HG03520 (cell line): ENCODE measurements at regions not wholly inside any gene's neighbourhood (a gene's known extent, or its start where the extent isn't known, plus 50 kb on each side); places are given as distances from the start of the nearest gene placed in this dataset.

Experiments used
- ATAC-seq: cut with Tn5 transposase; IDR thresholded peaks from one replicate; pipeline ENCODE4 v1.9.1; 2021; ENCODE audit warnings: mild to moderate bottlenecking, moderate library complexity; ENCODE audit not compliant: unreplicated experiment

DNA sequence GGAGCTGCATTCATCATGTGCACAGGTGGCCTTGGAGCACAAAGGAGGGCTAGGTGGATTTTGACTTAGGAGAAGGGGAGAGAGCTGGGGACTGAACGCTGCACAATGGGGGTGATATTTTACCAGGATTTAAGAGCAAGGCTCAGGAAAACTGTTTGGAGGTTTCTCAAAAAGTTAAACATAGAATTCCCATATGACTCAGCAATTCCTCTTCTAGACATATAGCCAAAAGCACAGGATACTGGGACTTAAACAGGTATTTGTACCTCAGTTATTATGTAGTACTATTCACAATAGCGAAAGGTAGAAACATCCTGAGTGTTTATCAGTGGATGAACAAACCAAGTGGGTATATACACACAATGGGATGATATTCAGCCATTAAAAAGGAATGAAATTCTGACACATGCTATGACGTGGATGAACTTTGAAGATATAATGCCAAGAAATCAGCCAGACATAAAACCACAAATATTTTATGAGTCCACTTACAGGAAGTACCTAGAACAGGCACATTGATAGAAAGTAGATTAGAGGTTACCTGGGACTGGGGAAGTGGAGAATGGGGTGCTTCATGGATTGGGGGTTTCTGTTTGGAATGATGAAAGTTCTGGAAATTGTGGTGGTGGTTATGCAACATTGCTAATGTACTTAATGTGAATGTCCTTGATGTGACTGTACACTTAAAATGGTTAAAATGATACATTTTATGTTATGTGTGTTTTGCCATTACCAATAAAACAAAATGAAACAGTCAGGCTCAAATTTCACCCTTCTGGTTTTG lies 216.9 kb downstream of the HAUS1 start:
- no peak for ATAC-seq

DNA sequence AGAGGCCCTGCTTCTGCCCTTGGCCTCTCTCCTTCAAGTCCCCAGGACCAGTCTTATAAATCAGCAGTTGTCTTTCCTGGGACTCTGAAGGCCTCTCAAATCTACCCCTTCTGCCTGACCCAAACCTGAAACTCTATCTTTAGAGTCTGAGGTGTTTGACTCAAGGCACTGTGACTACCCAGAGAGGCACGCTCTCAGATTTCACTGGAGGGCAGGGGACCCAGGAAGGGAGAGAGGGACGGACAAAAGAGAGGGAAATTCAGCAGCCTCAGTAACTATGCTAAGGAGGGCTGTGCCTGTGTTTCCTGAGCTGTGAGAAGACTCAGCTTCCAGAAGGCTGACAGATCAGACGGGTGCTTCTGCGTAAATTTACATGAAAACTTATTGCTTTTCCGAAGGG lies 217.8 kb downstream of the HAUS1 start:
- no peak for ATAC-seq

DNA sequence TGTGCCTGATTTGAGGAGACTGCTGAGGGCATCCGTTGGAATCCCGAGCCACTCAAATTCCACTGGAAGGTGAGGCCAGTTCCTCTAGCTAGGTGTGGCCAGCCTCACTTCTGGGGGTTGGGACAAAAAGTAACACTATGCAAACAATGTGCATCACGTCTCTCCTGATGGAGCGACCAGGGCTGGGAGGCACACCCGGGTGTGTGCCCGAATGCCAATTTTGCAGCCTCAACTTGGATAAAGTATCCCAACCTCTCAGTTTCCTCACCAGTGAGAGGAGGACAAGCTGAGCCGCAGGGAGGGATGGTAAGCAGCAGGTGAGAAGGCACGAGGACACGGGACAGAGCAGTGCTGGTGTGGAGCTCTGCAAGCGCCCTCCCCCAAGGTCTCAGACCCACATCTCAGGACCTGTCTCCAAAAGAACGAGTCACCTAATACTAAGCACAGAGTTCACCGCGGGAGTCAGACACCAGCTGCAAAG lies 218.3 kb downstream of the HAUS1 start:
- no peak for ATAC-seq

DNA sequence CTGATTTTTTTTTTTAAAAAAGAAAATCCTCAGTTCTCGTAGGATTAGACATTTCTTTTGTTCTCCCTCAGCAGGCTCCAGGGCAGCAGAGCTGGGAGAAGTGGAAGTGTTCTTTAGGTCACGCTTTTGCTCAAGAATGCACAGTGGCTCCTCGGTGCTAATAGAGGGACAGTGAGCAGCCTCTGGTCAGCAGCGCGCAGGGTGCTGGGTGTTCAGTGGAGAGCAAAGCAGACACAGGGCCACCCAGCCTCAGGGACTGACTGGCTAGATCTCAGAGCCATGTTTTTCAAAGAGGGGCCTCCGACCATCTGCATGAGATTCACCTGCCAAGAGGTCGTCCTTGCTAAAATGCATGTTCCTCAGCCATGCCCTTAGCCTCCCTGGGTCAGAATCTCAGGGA lies 218.8 kb downstream of the HAUS1 start:
- ATAC-seq, result no peak

DNA sequence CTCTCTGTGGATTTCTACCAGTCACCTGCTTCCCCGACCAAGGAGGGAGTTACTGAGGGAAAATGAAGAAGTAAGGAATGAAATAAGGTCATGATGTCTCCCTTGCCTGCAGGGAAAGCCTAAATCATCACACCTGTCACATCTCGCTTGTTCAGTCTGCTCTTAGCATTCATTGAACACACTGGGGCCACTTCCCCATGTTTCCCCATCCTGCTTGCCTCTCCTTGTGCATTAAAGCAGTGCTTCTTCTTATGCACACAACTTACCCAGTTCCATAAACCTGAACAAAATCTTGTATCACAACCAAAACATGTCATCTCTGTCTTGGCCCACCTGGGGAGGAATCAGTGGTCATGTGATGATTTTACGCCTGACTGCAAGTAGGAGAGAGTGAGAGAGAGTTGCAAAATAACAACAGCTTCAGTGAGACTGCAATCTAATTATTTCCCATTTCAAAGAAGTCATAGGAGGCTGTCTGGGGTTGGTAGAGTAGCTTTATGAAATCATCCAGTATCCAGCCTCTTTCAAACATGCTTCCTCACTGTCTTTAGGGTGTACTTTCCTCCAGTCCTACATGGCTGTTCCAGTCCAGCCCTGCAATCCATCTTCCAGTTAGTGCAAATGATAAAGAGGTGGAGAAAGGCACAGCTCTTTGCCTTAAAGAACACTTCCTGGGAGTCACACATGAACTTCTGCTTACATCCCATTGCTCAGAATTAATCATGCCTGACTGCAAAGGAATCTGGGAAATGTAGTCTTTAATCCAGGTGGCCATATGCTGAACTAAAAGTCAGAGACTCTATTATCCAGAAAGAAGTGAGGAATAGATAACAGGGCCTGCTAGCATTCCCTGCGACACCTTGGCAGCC lies 220.1 kb downstream of the HAUS1 start:
- no peak for ATAC-seq

DNA sequence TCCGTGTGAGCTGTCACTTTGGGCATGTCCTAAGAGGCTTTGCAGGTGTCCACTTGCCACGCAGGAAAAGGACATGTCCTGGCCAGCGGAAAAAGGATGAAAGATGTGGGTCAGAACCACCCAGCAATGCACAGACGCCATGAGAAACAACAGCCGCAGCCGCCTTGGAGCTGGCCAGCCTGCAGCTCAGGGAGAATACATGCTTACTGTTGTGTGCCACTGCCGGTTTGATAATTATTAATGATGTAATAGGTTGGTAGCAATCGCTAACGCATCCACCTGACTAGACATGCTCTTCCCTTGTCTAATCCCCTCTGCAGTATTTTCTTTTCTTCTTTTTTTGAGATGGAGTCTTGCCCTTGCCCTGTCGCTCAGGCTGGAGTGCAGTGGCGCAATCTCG lies 221.7 kb downstream of the HAUS1 start:
- no peak for ATAC-seq

DNA sequence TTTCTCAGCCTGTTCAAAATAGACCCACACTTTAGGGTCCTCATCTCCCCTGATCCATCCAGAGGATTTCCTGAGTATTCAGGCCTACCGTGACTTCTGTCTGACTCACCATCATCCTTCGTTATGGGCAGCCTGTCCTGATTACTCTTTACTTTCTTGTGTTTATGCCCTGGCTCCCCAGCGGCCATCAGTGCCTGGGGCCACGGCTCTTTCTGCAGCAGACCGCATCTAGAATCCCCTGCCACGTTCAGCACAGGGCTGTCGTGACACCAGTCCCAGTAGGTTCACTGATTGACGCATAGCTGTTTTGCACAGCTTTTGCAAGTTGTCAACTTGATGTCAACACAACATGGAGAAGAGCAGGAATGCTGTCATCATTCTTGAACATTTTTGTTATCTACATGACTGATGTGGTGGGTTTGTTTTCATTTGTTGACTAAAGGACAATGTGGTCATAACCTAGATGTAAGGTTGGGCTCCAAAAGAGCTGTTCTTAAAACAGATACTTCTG lies 225.6 kb downstream of the HAUS1 start:
- no peak for ATAC-seq

DNA sequence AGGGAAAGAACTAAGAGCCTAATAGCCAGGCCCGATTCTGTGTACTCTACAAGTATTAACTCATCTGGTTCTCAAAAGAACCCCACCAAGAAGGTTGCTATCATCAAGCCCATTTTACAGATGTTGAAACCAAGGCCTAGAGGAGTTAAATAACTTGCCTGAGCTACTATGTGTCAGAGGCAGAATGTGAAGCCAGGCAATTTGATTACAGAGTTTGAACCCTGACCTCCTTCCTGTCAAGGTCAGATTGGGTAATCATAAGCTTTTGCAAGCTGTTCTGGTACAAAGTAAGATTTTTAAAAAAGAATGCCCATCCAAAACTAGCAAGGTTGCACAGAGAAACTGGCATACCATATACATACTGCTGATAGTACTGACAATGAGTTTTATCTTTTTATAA lies 227.1 kb downstream of the HAUS1 start:
- ATAC-seq, result no peak

DNA sequence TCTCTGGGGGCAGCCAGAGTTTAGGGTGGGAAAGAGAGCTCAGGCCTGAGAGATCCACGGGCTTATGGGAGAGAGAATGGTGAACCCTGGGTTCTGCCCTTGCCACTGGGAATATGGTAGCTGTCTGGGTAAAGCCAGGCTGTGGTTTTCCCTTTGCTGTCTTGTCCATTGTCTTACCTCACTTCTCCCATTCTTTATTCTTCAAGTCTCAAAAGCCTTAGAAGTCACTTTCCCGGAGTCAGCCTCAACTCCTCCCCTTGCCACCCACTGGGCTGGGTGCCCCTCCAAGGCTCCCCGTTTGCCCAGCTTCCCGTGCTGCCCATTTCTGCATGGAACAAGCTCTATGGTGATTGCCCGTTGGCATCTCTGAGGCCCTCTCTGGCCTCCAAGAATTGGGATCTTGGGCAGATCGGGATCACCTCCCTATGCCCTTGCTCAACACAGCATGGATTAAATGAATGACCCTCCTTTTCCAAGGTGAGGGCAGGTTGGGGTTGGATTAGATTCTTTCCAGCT lies 228.2 kb downstream of the HAUS1 start:
- no peak for ATAC-seq

DNA sequence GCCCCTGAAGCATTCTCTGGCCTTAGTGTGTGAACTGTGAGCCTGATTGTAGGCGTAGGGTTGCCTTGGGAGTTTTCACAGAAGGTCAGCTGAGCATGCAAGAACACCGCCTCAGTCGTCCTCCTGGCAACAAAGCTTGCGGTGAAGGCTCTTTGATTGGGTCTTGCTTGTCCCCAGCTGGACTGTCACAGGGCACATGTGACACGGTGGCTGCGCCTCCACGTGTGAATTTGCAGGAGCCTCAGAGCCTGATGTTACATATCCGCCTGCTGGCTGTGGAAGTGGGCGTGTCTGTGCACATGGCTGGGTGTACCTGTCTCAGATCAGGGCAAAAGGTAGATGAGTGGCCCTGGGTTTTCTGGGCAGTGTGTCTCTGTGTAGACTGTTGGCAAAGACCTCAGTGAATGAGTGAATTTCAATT lies 228.7 kb downstream of the HAUS1 start:
- ATAC-seq, result no peak

DNA sequence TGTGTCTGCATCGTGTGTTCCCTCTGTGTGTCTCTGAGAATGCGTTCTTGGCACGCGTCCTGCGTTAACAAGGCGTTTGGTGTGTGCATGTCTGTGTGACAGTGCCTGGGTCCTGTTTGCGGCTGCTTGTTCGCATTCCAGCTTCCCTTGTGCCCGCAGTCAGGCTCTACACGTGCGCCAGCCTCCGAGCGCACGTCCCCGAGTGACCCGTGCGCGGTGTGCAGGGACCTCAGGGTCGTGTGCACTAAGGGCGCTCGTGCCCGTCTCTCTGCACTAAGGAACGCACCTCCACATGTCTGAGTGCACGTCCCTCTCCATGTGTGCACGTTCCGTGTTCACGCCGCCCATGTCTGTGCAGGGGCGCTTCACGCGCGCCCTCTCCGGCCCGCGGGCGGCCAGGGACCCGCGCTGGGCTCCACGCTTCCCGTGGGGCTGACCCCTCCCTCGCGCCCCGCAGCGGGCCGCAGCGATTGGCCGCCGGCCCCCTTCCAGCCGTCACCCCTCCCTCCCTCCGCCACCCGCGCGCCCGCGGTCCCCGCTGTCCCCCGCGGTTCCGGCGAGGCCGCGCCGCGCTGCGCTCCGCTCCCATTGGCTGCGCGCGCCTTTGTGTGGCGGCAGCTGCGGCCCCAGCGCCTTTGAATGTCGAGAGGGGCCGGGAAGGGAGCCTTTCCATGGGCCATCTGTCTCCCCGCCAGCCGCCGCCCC lies 229.4 kb downstream of the HAUS1 start:
- no peak for ATAC-seq

DNA sequence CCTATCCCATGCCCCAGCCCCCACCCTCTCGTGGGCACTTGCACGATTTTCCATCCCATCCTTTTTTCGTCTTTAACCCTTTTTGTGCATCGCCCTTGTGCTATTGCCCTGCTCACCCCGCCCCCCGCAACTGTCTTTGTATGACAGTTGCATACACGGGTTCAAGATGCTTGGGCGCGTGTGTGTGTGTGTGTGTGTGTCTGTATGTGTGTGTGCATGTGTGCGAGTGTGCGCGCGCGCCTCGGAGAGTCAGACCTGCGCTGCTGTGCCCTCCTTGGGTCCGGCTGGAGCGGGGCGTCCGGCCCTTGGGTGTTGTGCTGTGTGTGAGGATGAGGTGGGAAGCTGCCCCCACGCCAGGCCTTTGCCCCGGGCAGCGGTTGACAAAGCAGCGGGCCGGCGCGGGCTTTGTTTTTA lies 230.7 kb downstream of the HAUS1 start:
- ATAC-seq, result no peak

DNA sequence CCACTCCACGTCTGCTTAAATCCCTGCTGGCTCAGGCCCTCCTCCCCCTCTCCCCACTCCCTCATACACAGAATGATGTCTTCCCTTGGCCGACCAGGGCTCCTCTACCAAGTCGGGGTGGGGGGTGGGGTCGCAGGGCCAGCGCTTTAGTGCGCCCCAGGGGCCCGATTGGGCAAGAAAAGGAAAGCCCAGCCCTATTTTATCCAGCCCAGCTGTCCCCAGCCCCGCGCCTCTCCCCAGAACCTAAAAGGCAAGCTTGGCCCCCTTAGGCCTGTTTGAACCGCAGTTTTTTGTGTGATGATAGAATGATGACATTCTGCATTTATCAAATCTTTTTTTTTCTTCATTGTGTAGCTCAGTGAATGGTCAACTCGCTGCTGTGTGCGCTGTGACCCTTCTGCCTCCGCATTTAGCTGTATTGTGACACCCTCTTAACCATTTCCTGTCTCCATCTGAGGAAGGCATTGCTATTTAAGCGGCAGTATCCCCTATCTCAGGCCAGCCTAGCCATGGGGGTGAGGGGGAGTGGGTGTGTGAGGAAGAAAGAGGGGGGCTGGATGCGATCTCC lies 231.4 kb downstream of the HAUS1 start:
- no peak for ATAC-seq

DNA sequence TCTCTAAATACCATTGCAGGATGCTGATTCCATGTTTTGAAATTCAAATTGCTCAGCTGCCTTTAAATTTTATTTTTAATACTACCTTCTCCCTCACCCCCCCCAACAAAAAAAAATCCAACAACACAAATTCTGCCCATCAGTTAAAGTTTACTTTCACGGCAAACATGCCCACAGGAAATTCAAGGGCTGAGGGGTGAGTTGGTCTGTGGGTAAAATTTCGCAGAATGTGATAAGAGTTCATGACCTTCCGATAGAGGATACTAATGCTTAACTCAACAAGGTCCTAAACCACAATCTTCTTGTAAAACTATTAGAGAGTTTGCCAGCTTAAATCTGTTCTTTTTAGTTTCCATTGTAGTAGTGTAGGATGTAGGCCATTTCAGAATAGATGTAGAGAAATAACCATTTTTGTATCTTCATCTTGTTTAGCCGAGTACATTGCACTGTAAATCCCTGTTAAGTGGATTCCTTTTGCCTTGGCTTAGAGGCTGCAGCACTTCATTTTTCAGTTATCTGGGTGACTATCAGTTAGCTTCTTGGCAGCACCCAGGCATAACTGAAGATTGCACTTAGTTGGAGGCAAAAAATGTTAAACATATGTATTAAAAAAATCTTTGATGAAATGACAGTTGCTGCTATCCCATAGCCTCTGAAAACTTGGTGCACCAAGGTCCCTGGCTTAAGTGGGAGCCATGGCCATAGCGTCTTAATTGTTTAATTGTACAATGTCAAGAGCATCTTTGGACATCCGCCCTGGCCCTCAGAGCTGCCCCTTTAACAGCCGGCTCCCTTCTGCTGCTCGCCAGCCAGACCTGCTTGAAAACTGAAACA lies 232.3 kb downstream of the HAUS1 start:
- ATAC-seq, result no peak

DNA sequence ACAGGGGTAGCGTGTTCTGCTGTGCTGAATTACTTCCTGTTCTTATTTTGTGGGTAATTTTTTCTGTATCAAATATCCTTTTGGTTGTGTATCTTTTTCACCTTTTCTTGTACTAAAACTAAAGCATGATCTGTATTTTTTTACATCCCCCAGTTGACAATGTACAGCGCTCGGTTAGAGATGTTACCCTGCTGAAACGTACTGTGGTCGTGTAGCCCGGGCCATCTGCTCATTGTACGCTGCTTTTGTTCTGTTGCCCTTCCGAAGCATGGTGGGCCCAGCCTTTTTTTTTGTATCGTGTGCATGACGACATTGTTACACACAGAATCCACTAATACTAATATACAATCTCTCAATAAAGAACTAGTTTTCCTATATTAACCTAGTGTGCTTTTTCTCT lies 233.1 kb downstream of the HAUS1 start:
- no peak for ATAC-seq

DNA sequence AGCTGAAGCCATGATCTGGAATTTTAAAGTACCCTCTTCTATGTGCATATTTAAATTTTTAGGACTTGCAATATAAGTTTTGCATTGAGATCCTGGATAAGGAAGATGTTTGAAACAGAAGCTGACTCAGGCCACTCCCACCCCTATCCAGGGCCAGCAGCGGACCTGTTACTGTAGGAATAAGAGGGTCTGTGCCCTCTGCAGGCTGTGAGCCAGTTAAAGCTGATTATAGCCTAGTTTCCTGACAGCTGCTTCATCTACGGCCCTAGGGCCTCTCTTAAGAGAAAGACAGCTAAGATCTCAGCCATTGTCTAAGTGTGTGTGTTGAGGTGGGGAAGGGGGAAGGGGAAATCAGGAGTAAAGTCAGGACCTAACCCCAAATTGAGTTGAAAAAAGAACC lies 234.0 kb downstream of the HAUS1 start:
- no peak for ATAC-seq

DNA sequence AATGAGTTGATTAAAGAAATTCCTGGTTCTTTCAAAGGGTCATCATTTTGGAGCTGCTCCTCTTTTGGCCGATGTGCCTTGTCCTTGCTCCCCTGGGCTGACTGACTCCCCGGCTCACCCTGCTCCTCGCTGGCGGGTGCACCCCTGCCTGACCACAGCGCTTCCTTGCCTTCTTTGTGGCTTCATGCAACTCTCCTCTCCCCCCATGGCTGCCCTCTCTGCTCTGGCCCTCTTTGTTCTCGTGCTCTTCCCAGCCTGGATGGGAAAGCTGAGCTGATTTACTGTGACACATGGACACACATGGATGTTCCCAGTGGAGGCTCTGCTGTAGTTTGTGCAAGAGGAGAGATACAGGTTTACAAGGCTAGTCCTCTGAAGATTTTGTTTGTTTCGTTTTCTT lies 234.6 kb downstream of the HAUS1 start:
- ATAC-seq, result no peak

DNA sequence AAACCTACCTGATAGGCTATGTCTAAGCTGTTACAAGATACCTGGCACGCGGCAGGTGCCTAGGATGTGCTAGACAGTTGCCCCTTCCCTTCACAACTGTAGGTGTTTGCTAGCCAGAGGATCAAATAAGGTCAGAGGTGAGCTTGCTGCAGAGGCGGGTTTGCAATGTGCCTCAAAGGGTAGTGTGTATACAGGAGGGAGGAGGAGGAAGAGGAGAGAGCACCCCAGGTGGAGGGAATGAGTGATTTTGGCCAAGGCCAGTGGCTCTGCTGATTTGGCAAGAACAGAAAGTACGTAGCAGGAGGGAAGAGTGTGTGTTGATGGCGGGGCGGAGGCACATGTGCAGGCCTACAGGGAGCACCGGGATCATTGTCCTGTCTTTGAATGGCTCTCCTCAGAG lies 236.5 kb downstream of the HAUS1 start:
- no peak for ATAC-seq

DNA sequence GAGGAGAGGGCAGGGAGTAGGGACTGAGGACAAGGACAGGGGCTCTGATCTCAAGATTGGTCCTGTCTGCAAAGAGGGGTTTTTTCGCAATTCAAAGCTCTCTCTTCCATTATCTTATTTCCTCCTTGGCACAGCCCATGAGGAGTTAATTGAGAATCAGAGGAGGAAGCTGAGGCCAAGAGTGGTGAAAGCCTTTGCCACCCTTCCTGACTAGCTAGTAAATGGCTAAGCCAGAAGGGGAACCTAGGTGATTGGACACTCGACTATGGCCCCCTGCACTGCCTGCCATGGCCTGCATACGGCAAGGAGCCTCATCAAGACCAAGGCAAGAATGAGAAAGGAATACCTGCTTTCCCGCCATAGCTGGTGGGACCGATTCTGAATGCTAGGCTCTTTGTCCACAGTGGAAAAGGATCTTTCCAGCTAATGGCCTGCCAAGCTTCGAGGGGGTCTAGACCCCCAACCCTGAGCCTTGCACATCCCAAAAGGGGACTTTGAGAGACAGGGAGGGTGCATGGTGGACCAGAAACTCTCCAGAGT lies 237.9 kb downstream of the HAUS1 start:
- no peak for ATAC-seq

DNA sequence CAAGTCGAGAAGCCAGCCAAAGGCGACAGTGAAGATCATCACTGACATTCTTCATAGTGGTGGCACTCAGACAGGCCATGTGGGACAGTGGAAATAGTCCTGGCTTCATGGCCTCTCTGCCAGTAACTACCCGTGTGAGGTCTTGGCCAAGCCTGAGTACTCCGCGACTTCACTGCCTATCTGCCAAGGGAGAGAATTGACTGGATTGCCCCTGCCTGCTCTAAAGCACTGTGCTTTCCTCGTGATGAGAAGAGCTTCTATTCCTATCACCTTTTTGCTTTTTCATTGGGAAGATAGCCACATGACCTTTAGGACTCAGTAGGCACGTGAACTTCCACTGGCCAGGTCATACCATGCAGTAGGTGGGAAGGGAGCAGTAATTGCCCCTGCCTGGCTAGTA lies 239.3 kb downstream of the HAUS1 start:
- no peak for ATAC-seq
